8988T (cell line): ENCODE measurements at regions not wholly inside any gene's neighbourhood (a gene's known extent, or its start where the extent isn't known, plus 50 kb on each side); places are given as distances from the start of the nearest gene placed in this dataset.
A peak's percentile ranks its signal among the peaks of the same experiment; 100 is the strongest.
"Not testable (repeated sequence)": the region's sequence is repeated elsewhere in the genome, so short reads cannot be mapped to it uniquely, and the experiment has no call there.

Experiments used
- DNase-seq: peaks from one replicate; pipeline ENCODE4 v3.0.0; 2011

DNA sequence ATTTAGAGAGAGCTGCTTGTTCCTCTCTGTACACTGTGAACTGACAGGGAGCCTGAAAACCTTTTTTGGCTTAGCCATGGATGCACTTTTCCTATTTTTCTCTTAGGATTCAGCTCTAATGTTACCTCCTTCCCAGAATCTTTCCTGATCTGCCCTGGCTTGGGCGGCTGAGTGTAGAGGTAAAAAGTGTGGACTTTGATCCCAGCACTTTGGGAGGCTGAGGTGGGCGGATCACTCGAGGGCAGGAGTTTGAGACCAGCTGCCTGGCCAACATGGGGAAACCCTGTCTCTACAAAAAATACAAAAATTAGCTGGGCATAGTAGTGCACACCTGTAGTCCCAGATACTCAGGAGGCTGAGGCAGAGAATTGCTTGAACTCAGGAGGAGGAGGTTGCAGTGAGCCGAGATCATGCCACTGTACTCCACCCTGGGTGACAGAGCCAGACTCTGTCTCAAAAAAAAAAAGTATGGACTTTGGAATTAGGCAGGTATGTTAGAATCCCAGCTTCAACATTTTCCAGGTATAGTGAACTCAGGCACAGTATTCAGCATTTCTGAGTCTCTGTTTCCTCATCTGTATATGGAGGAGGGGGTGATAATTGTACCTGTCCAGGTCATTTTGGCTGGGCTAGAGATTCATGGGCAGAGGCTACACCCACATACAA lies 212.5 kb upstream of the EEF2KMT start:
- DNase-seq = no peak

- no peak for DNase-seq
Measured at GRCh38 chr16:5305023-5305422, 207.4 kb upstream of the EEF2KMT start.

DNA sequence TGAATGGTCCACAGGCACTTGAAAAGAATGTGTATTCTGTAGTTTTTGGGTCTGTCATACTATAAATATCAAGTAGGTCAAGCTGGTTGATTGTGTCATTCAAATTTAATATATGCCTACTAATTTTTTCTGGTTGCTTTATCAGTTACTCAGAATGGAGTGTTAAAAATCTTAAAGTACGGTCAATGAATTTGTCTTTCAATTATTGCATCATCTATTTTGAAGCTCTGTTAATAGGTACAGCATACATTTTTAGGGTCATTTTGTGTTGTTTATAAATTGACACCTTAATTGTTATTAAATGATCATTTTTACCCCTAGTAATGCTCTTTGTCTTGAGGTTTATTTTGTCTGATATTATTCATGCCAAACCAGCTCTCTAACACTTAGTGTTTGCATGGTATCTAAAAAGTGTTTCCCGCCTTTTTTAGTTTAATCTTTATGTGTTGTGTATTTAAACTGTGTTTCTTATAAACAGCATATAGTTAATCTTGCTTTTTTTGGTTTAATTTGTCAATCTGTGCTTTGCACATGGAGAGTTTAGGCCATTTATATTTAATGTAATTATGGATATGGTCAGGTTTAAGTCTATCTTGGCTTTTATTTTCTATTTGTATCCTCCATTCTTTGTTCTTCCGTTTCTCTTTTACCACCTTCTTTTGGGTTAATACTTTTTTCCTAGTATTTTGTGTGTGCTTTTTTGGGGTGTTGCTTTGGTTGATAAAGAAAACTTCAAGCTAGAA lies 204.9 kb upstream of the EEF2KMT start:
- DNase-seq = no peak

GRCh38 chr16:5298202-5298601 lies 200.6 kb upstream of the EEF2KMT start:
- no peak for DNase-seq

DNA sequence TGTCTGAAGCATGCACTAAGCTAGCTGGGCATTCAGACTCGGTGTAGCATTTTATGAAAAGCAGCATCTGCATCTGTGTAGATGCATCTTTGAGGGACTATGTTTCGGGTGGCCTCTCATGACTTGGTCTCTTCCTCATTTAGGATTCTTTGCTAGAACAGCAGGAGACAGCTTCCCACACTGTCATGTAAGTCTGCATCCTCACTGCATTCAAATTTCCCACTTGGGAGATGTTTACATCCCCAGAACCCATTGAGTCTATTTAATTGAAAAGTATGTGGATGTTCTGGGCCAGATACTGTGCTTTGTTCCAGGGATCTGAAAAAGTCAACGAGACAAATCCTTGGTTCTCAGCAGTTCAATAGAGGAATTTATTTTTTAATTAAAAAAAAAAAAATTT lies 198.6 kb upstream of the EEF2KMT start:
- DNase-seq = no peak

DNA sequence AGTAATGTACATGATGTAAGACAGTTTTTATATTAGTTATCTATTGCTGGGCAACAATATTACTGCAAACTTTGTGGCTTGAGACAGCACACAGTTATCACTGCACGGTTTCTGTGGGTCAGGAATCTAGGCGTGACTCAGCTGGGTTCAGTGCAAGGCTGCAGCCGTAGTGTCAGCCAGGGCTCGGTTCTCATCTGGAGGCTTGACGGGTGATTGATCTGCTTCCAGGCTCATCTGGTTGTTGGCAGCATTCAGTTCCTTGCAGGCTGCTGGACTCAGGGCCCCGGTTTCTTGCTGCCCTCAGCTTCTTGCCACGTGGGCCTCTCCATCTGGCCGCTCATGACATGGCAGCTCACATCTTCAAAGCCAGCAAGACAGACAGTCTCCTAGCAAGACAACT lies 197.7 kb upstream of the EEF2KMT start:
- DNase-seq = not testable (repeated sequence)

- not testable (repeated sequence) for DNase-seq
Measured at GRCh38 chr16:5282152-5282551, 184.6 kb upstream of the EEF2KMT start.

GRCh38 chr16:5257462-5257861 lies 159.9 kb upstream of the EEF2KMT start:
- no peak for DNase-seq

GRCh38 chr16:5252791-5253190 lies 155.2 kb upstream of the EEF2KMT start:
- DNase-seq = no peak

DNA sequence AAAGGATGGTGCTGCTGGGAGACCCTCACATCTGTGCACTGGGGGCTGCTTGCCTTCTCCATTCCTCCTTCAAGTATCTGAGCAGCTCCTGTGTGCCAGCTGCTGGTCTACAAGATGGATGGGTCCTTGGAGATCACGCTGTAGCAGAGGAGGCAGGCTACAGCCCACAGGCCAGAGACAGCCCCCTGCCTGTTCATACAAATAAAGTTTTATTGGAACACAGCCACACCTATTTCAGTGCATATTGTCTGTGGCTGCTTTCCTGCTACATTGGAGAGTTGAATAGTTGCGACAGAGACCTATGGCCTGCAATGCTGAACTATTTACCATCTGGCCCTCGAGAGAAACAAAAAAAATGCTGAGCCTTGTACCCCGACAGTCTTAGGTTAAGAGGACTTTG lies 149.8 kb upstream of the EEF2KMT start:
- not testable (repeated sequence) for DNase-seq

- DNase-seq = not testable (repeated sequence)
Measured at GRCh38 chr16:5240278-5240626, 142.7 kb upstream of the EEF2KMT start.

GRCh38 chr16:5239472-5240277 lies 142.1 kb upstream of the EEF2KMT start:
- peak; percentile 38 for DNase-seq

- DNase-seq = no peak
Measured at GRCh38 chr16:5235119-5235518, 137.5 kb upstream of the EEF2KMT start.

DNA sequence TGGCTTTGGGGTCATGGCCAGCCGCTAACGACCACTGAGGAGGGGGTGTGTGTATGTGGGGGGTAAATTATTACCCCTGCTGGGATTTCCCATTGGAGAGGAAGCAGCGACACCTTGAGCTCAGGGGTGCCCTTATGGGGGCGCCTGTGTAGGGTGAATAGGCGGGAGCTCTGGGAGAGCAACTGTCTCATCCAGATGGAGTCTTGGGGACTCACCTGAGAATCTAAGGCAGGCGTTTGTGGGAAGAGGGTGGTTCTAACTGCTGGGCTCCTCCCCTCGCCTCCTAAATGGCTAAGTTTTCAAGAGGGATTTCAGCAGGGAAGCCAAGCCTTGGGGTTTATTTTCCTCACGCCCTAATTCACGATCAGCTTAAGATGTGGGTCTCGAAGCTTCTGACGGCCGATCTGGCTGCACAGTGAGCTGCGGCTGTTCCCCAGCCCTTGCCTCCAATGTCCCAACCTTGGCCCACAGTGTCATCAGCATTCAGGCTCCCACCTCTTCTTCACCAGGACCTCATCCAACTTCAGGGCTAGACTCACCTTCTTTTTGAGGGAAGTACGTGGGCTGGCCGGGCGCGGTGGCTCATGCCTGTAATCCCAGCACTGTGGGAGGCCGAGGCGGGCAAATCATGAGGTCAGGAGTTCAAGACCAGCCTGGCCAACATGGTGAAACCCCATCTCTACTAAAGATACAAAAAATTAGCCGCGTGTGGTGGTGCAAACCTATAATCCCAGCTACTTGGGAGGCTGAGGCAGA lies 136.9 kb upstream of the EEF2KMT start:
- DNase-seq = no peak

GRCh38 chr16:5231246-5231759 lies 133.7 kb upstream of the EEF2KMT start:
- DNase-seq = no peak

DNA sequence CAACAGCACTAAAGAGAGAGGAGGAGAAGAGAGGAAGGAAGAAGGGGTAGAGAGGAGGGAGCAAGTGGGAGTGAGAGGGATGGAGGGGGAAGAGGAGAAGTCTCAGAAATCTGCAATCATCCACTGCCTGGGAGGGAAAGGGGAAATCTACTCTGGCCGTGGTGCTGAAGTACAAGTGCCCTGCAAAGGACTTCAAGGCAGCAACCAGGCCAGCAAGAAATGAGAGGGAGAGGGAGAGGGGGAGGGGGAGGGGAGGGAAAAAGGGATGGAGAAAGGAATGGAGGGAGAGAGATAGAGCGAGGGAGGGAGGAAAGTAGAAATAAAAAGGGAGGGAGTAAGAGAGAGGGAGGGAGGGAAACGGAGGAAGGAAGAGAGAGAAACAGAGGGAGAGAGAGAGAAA lies 130.8 kb upstream of the EEF2KMT start:
- DNase-seq = no peak

DNA sequence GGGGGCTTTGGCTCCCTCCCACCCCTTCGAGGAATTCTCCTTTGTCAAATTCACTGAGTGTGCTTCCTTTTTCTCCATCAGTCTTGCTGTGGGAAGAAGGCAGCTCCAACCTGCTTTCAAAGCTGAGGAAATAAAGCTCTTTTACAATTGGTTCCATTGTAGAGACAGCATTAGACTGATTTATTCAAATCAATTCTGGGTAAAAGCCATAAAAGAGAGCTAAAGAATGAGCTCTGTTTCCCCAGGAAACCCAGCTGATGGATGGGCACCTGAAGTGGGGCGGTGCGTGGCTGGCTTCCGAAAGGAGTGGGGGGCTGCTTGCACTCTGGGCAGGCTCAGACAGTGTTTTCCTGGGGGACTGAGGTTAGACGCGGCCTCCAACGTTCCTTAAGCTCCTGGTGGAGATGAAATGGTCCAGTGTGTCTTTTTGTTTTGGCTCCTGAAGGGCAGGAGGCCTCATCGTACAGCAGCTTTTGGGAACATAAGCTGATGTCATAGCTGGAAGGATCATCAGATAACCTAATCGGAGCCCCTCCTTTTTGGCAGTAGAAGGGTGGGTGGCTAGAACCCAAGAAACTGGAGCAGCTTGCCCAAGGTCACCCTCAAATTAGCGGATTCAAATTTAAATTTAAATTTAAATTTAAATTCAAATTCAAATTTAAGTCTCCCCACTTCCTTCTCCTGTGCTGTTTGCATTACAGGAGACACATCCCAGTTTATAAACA lies 128.5 kb upstream of the EEF2KMT start:
- DNase-seq = no peak

GRCh38 chr16:5222761-5223160 lies 125.2 kb upstream of the EEF2KMT start:
- DNase-seq = no peak

DNA sequence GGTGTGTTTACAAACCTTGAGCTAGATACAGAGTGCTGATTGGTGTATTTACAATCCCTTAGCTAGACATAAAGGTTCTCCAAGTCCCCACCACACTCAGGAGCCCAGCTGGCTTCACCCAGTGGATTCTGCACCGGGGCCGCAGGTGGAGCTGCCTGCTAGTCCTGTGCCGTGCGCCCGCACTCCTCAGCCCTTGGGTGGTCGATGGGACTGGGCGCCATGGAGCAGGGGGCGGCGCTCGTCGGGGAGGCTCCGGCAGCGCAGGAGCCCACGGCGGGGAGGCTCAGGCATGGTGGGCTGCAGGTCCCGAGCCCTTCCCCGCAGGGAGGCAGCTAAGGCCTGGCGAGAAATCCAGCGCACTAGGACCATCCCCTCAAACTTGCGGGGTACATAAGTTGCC lies 124.2 kb upstream of the EEF2KMT start:
- DNase-seq = not testable (repeated sequence)

- no peak for DNase-seq
Measured at GRCh38 chr16:5220705-5221104, 123.1 kb upstream of the EEF2KMT start.

DNA sequence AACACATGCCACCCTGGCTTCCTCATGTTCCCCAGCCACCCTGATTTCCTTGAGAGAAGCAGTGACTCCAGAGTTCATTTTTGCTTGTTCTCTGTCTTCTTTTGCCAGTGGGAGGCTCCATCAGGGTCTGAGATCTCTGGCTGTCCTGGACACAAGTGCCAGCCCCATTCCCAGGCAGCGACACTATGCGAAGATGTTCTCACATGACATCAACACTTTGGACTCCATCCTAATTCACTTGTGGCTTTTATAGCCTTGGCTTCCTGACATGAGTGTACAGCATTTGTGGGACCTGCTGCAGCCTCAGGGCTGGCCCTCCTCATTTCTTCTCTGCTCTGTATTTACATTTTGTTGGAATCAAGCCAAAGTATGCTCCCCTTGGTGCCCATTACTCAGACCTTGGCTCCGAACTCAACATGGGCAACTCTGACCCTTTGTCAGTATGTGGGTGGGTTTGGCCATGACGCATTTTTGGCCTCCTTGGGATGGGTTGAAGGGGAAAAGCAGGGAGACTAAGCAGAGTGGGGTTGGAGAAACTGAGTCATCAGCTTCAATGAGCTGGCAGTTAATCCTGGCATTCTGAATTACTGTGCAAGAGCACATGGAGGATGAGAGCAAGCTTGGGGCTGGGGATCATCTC lies 119.0 kb upstream of the EEF2KMT start:
- DNase-seq = no peak

- DNase-seq = no peak
Measured at GRCh38 chr16:5215901-5216300, 118.3 kb upstream of the EEF2KMT start.
